HFFc6 (cell line): ENCODE measurements at regions not wholly inside any gene's neighbourhood (a gene's known extent, or its start where the extent isn't known, plus 50 kb on each side); places are given as distances from the start of the nearest gene placed in this dataset.

Experiments used
- DNase-seq: peaks from one replicate; pipeline ENCODE4 v3.0.0-alpha.2; 2018
- H3K27ac Mint-ChIP-seq: 2 replicates; pipeline ENCODE4 v1.8.0; 2020; ENCODE audit warnings: mild to moderate bottlenecking, mixed read lengths
- H3K27me3 Mint-ChIP-seq: 2 replicates; pipeline ENCODE4 v1.8.0; 2021; ENCODE audit warnings: mild to moderate bottlenecking, moderate library complexity, mixed read lengths; ENCODE audit not compliant: insufficient read depth
- H3K36me3 Mint-ChIP-seq: 2 replicates; pipeline ENCODE4 v1.8.0; 2021; ENCODE audit warnings: low read depth, mixed read lengths
- H3K4me1 Mint-ChIP-seq: 2 replicates; pipeline ENCODE4 v1.8.0; 2020; ENCODE audit warnings: low read depth, mixed read lengths
- H3K4me3 Mint-ChIP-seq: 2 replicates; pipeline ENCODE4 v1.8.0; 2020; ENCODE audit warnings: mild to moderate bottlenecking, moderate library complexity, mixed read lengths
- H3K9me3 Mint-ChIP-seq: 2 replicates; pipeline ENCODE4 v1.8.0; 2020; ENCODE audit warnings: mild to moderate bottlenecking, mixed read lengths
- CTCF ChIP-seq: fragments of 200-600 bp; sonication (generic); IDR thresholded peaks from 2 replicates; pipeline ENCODE4 v1.5.0; 2021; ENCODE audit warnings: antibody characterized with exemption, mild to moderate bottlenecking

GRCh38 chr2:17251171-17251570 lies 267.1 kb downstream of the RAD51AP2 start:
- H3K4me1 Mint-ChIP-seq: no peaks in the 10 kb centered on the region
- H3K9me3 Mint-ChIP-seq: peaks cover 44% of the 10 kb centered on the region
- no peak for TF ChIP-seq CTCF
- no peak overlapping the region for H3K27ac Mint-ChIP-seq
- no peak for DNase-seq
- H3K27me3 Mint-ChIP-seq: peaks cover under 1% of the 10 kb centered on the region; the same call in 1 of the 2 replicates
- H3K4me3 Mint-ChIP-seq: no peak overlapping the region
- no peaks in the 10 kb centered on the region; the same call in 1 of the 2 replicates for H3K36me3 Mint-ChIP-seq

- TF ChIP-seq CTCF: no peak
- Mint-ChIP-seq H3K4me1 (no peaks in the 10 kb centered on the region), H3K4me3 (no peak overlapping the region), H3K36me3 (no peaks in the 10 kb centered on the region; the same call in 1 of the 2 replicates), H3K27me3 (no peaks in the 10 kb centered on the region; the same call in 1 of the 2 replicates), H3K27ac (no peak overlapping the region), H3K9me3 (peaks cover 31% of the 10 kb centered on the region)
- DNase-seq: no peak
These were observed 269.0 kb downstream of the RAD51AP2 start for GRCh38 chr2:17249249-17249648.

DNA sequence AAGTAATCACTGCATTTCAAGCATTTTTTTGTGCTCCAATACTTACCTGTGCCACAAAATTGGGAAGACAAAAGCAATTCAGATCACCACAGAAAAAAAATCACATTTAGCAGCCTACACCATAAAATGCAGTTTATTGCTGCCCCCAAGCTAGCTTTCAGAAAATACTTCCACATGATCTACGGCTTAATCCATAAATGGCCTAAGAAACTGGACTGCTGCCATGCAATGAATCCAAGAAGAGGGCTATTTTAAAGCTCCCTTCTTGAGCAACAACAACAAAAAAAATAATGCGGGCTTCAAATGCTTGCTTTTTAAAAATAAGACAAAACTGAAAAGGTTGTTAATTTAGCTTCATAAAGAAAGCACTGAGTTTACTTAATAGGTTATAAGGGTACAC lies 272.3 kb downstream of the RAD51AP2 start:
- Mint-ChIP-seq H3K27ac (no peak overlapping the region), H3K4me3 (no peak overlapping the region), H3K4me1 (no peaks in the 10 kb centered on the region), H3K9me3 (peaks cover 31% of the 10 kb centered on the region), H3K27me3 (no peaks in the 10 kb centered on the region; the same call in 1 of the 2 replicates), H3K36me3 (no peaks in the 10 kb centered on the region; the same call in 1 of the 2 replicates)
- TF ChIP-seq CTCF: no peak
- DNase-seq: no peak

- DNase-seq: no peak
- H3K27ac Mint-ChIP-seq: no peak overlapping the region
- H3K36me3 Mint-ChIP-seq: no peaks in the 10 kb centered on the region; the same call in 1 of the 2 replicates
- H3K27me3 Mint-ChIP-seq: no peaks in the 10 kb centered on the region; the same call in 1 of the 2 replicates
- no peak for TF ChIP-seq CTCF
- H3K9me3 Mint-ChIP-seq: peaks cover 16% of the 10 kb centered on the region
- H3K4me3 Mint-ChIP-seq: no peak overlapping the region
- H3K4me1 Mint-ChIP-seq: no peaks in the 10 kb centered on the region
These were observed 275.3 kb downstream of the RAD51AP2 start for GRCh38 chr2:17242813-17243485.

GRCh38 chr2:17239550-17239949 lies 278.7 kb downstream of the RAD51AP2 start:
- Mint-ChIP-seq H3K27ac (no peak overlapping the region), H3K9me3 (peaks cover 16% of the 10 kb centered on the region), H3K27me3 (no peaks in the 10 kb centered on the region; the same call in 1 of the 2 replicates), H3K4me3 (no peak overlapping the region), H3K36me3 (no peaks in the 10 kb centered on the region; the same call in 1 of the 2 replicates), H3K4me1 (no peaks in the 10 kb centered on the region)
- TF ChIP-seq CTCF: no peak
- DNase-seq: no peak
